ENCODE measurements at regions not wholly inside any gene's neighbourhood (a gene's known extent, or its start where the extent isn't known, plus 50 kb on each side); places are given as distances from the start of the nearest gene placed in this dataset.

- DNase-seq (ENCODE audit: low read depth) = no peak
- TF ChIP-seq CTCF (conservative IDR thresholded peaks at IDR 0.05; ENCODE audit: low read length) = no peak
- no peak overlapping the region for H3K4me3 ChIP-seq (ENCODE audit: low read length)
Measured at GRCh38 chr4:179871726-179872125, 2371.5 kb upstream of the TENM3 start.

- DNase-seq (ENCODE audit: low read depth) = no peak
Measured at GRCh38 chr4:179872755-179873154, 2370.4 kb upstream of the TENM3 start.

GRCh38 chr4:179880756-179881155 is 2362.4 kb upstream of the TENM3 start:
- TF ChIP-seq CTCF (conservative IDR thresholded peaks at IDR 0.05; ENCODE audit: low read length) = no peak

More at GRCh38 chr4:179872755-179873154, 2370.4 kb upstream of the TENM3 start:
- TF ChIP-seq CTCF (conservative IDR thresholded peaks at IDR 0.05; ENCODE audit: low read length) = no peak
- H3K4me3 ChIP-seq (ENCODE audit: low read length) = no peak overlapping the region

GRCh38 chr4:179894066-179894778 is 2349.0 kb upstream of the TENM3 start:
- no peak for TF ChIP-seq CTCF (conservative IDR thresholded peaks at IDR 0.05; ENCODE audit: low read length)
- H3K4me3 ChIP-seq (ENCODE audit: low read length) = no peak overlapping the region
- DNase-seq (ENCODE audit: low read depth) = no peak

More at GRCh38 chr4:179880756-179881155, 2362.4 kb upstream of the TENM3 start:
- H3K4me3 ChIP-seq (ENCODE audit: low read length) = no peak overlapping the region
- DNase-seq (ENCODE audit: low read depth) = no peak

GRCh38 chr4:179919587-179919986 is 2323.6 kb upstream of the TENM3 start:
- H3K4me3 ChIP-seq (ENCODE audit: low read length) = no peak overlapping the region
- no peak for DNase-seq (ENCODE audit: low read depth)
- TF ChIP-seq CTCF (conservative IDR thresholded peaks at IDR 0.05; ENCODE audit: low read length) = no peak

- TF ChIP-seq CTCF (conservative IDR thresholded peaks at IDR 0.05; ENCODE audit: low read length) = no peak
Measured at GRCh38 chr4:179927473-179927872, 2315.7 kb upstream of the TENM3 start.

GRCh38 chr4:179941911-179942310 is 2301.3 kb upstream of the TENM3 start:
- no peak for DNase-seq (ENCODE audit: low read depth)
- TF ChIP-seq CTCF (conservative IDR thresholded peaks at IDR 0.05; ENCODE audit: low read length) = no peak
- no peak overlapping the region for H3K4me3 ChIP-seq (ENCODE audit: low read length)

More at GRCh38 chr4:179927473-179927872, 2315.7 kb upstream of the TENM3 start:
- DNase-seq (ENCODE audit: low read depth) = no peak
- no peak overlapping the region for H3K4me3 ChIP-seq (ENCODE audit: low read length)
